EL (cell line): ENCODE measurements at regions not wholly inside any gene's neighbourhood (a gene's known extent, or its start where the extent isn't known, plus 50 kb on each side); places are given as distances from the start of the nearest gene placed in this dataset.

Experiments used
- DNase-seq: peaks from one replicate; pipeline ENCODE4 v3.0.0-alpha.2; 2016

DNA sequence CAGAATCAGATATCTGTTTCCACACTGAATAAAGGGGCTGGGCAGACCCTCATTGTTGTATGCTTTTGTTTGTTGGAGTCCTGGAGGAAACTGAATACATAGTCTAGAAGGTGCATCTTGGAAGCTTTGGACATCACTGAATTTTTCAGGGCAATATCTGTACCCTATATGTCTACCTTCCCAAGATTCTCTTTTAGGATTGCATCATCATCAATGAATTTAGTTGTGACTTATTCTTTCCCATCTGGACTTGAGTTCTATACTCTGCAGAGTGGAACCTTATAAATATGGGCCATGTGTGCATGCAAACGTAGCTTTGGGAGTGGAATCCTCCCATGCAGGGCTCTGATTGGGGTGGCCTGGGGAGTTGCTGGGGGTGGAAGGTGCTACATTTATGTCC lies 60.7 kb upstream of the PROKR2 start:
- DNase-seq: no peak

DNA sequence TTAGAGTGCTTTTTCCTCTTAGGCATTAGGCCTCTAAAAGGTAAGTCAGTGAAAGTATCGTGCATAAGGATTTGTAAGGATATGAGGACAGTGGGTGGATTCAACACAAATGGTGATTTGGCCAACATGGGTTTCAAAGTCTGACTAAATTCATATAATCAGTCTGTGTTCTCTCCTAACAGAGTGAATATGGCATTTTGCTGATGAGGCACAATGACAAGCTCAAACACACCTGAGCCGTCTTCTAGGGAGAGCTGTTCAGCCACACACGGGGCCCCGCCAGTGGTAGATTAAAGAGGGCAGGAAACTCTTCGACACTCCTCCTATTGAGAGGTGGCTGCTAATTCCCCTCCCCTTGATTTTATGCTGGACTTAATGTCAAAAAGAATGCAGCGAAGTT lies 59.5 kb upstream of the PROKR2 start:
- no peak for DNase-seq

DNA sequence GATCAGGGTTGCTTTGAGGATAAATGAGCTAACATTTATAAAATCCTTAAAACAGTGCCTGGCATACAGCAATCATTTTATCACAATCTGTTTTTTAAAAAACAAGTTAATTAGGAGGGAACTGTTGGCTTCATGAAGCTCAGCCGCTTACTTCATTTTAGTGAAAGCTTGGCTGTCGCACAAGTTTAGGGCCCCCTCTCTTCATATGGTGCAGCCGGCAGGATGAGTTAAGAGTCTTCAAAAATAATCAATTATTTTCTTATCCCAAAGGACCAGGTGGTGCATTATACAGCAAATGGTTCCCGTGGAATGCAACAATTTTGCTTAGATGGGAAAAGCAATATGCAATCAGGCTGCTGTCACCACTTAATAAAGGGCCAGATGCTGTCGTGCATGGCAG lies 57.4 kb upstream of the PROKR2 start:
- DNase-seq: no peak

DNA sequence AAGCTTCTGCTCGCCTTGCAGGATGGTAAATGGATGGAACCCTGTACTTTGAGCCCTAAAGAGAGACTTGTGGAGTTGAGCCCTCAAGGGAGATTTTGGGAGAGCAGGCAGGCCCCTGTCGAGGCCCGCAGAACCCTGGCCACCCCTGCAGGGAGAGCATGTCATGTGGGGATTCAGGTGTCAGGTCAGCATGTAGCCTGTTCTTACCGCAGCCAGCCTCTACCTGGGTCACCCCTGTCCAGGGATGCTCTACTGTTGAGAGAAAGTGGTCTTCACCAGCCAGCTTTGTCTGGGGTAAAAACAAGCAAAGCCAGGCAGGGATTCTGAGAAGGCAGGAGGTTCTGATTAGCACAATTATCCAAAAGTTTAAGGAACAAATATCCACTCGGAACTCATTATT lies 55.6 kb upstream of the PROKR2 start:
- DNase-seq: no peak

DNA sequence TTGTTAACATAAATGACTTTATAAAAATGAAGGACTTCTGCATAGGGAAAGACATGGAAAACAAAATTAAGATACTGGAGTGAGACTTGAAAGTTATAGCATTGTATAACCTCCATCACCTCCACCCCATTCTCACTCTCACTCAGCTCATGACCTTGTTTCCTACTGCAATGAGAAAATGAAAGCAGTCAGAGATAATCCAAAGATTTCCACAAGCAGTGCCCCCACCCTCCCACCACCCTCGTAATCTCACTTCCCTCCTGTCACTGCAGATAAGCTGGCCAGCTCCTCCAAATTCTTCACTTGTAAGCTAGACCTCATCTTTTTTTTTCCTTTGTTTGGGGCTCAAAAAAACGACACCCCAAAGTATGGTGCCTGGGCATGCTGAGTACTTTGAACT lies 52.9 kb upstream of the PROKR2 start:
- no peak for DNase-seq
